ENCODE measurements at regions not wholly inside any gene's neighbourhood (a gene's known extent, or its start where the extent isn't known, plus 50 kb on each side); places are given as distances from the start of the nearest gene placed in this dataset.
A peak's percentile ranks its signal among the peaks of the same experiment; 100 is the strongest.

DNA sequence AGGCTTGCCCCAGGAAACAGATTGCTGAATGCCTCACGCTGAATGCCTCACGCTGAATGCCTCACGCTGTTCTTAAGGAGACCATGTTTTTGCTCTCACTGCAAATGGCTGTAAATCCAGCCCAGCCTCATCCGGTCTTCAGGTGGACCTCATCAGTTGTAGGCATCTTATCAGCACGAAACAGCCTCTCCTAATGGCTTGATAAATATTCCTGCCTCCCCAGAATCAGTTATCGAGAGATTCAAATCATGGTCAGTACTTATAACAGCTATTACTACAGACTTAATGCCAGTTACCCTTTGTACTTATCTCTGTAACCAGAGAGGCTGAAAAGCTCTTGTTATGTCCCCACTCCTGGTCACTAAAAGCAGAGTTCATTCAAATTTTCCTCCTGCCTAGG, 290.6 kb downstream of the FZD1 start:
- TF ChIP-seq, protein P1, sequence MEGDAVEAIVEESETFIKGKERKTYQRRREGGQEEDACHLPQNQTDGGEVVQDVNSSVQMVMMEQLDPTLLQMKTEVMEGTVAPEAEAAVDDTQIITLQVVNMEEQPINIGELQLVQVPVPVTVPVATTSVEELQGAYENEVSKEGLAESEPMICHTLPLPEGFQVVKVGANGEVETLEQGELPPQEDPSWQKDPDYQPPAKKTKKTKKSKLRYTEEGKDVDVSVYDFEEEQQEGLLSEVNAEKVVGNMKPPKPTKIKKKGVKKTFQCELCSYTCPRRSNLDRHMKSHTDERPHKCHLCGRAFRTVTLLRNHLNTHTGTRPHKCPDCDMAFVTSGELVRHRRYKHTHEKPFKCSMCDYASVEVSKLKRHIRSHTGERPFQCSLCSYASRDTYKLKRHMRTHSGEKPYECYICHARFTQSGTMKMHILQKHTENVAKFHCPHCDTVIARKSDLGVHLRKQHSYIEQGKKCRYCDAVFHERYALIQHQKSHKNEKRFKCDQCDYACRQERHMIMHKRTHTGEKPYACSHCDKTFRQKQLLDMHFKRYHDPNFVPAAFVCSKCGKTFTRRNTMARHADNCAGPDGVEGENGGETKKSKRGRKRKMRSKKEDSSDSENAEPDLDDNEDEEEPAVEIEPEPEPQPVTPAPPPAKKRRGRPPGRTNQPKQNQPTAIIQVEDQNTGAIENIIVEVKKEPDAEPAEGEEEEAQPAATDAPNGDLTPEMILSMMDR (IDR thresholded peaks at IDR 0.05; ENCODE audit: extremely low read depth, insufficient read depth, missing control alignments): no peak
- no peak for DNase-seq (ENCODE audit: low spot score)
- in situ Hi-C loops (cut with MboI; ENCODE audit: low pct_unique_long_range_greater_than_20kb, low sequenced_read_pairs, unreplicated experiment): no loop called here

DNA sequence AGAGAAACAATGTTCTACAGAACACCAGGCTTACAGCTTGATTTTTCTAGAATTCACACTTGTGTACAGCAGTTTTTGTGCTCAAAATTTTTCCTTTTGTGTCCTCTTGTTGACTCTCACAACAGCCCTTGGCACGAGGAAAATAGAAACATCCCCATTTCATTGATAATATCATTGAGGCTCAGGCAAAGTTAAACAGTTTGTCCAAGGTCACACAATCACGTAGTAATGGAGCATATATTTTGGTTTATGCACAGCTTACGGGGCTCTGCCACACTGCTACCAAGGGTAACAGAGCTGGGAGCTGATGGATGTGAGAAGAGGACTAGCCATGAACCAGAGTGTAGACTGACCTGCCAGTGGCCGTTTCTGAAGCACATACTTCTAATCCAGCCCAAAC, 292.0 kb downstream of the FZD1 start:
- TF ChIP-seq, protein P1 (IDR thresholded peaks at IDR 0.05; ENCODE audit: extremely low read depth, insufficient read depth, missing control alignments): no peak
- no peak for DNase-seq (ENCODE audit: low spot score)
- in situ Hi-C loops (cut with MboI; ENCODE audit: low pct_unique_long_range_greater_than_20kb, low sequenced_read_pairs, unreplicated experiment): no loop called here

DNA sequence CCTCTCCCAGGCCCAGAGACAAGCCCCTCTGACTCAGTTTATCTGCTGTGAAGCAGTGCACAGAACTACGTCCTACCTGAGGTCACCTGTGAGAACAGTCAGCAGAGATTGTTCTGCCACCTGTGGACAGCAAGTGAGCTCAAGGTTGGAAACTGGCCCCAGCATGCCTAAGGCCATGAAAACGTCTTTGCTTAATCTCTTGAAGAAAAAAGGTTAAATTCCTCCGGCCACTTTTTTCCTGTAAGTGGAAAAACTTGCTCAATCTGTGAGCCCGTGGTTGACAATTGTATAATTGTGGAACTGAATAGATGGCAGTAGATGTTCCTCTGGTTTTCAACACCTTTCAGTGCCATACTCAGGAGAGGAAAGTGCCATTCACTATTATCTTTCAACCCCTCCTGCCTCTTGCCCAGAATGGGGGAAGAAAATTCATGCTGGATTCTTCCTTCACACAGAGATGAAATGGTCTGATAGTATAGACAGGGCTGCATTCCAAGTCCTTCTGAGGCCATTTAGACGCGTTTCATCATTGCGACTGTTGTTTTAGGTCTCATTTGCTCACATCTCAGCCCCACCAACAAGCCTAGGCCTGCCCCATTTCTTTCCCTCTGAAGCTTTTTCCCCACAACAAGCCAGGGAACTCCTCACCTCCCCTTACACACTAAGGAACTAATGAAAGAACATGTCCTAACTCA, 292.9 kb downstream of the FZD1 start:
- TF ChIP-seq, protein P1 (IDR thresholded peaks at IDR 0.05; ENCODE audit: extremely low read depth, insufficient read depth, missing control alignments): no peak
- in situ Hi-C loops (cut with MboI; ENCODE audit: low pct_unique_long_range_greater_than_20kb, low sequenced_read_pairs, unreplicated experiment): no loop called here

DNA sequence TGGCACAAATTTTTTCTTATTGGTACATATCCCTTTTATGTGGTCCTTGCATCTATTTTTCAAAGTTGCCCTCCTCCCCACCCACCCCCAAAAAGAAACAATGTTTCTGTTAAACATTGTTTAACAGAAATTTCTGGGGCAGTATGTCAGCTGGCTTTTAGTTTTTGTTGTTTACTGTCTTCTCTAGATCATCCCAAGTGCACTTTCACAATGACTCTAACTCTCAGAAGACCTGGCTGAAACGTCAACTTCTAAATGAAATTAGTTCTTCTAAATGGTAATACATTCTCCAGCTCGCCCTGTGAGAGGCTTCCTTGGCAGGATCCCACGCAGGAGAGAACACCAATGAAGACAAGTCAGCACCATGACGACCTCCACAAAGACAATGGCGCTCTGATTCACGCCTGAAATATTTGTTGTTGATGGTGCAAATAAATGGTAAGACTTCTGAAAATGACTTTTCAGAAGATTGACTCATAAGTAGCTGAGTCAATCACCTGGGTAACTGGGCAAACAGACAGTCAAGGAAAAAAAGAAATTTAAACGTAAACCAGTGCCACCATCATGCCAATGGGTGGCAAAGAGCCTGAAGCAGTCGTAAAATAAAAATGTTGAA, 293.7 kb downstream of the FZD1 start:
- DNase-seq (ENCODE audit: low spot score): peak; percentile 37
- TF ChIP-seq, protein P1 (IDR thresholded peaks at IDR 0.05; ENCODE audit: extremely low read depth, insufficient read depth, missing control alignments): no peak
- in situ Hi-C loops (cut with MboI; ENCODE audit: low pct_unique_long_range_greater_than_20kb, low sequenced_read_pairs, unreplicated experiment): no loop called here

More for the DNA sequence above, 292.9 kb downstream of the FZD1 start:
- no peak for DNase-seq (ENCODE audit: low spot score)

DNA sequence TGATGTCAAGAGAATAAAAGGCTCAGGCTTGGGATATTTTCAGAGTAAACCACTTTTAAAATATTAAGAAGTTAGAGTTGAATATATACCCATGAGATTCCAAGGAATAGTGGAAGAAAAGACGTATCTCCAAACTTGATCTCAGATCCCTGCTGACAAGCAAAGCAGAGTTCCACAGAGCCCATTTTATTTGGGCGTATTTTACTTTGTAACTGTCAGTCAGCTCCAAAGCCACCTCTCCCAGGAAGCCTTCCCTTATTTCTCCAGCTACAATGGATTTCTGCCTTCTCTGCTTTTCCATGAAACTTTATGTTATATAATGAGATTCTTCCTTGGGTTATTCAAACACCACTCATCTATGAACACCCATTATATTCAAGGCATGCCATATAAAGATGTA, 295.7 kb downstream of the FZD1 start:
- in situ Hi-C loops (cut with MboI; ENCODE audit: low pct_unique_long_range_greater_than_20kb, low sequenced_read_pairs, unreplicated experiment): no loop called here
- no peak for DNase-seq (ENCODE audit: low spot score)
- TF ChIP-seq, protein P1 (IDR thresholded peaks at IDR 0.05; ENCODE audit: extremely low read depth, insufficient read depth, missing control alignments): no peak

DNA sequence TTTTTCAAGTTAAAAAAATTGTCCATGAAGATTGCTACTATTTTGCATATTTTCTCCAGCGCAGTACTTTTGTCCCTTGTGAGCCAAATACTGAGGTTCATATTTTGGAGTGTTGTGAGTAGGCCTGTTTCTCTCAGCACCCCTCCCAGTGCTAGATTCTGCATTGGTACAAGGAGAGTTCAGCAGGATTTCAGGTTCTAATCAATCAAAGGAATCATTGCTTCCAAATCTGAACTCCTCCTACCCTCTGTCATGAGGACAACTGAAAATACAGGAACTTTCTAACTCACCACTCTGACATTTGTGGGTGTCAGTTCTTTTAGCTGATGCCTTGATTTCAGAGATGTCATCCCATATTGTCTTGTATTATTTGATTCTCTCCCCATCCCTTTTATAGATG, 299.9 kb downstream of the FZD1 start:
- in situ Hi-C loops (cut with MboI; ENCODE audit: low pct_unique_long_range_greater_than_20kb, low sequenced_read_pairs, unreplicated experiment): no loop called here
- DNase-seq (ENCODE audit: low spot score): no peak

More for the DNA sequence above, 299.9 kb downstream of the FZD1 start:
- TF ChIP-seq, protein P1 (IDR thresholded peaks at IDR 0.05; ENCODE audit: extremely low read depth, insufficient read depth, missing control alignments): no peak
